ENCODE measurements at regions not wholly inside any gene's neighbourhood (a gene's known extent, or its start where the extent isn't known, plus 50 kb on each side); places are given as distances from the start of the nearest gene placed in this dataset.
"Not testable (repeated sequence)": the region's sequence is repeated elsewhere in the genome, so short reads cannot be mapped to it uniquely, and the experiment has no call there.

DNA sequence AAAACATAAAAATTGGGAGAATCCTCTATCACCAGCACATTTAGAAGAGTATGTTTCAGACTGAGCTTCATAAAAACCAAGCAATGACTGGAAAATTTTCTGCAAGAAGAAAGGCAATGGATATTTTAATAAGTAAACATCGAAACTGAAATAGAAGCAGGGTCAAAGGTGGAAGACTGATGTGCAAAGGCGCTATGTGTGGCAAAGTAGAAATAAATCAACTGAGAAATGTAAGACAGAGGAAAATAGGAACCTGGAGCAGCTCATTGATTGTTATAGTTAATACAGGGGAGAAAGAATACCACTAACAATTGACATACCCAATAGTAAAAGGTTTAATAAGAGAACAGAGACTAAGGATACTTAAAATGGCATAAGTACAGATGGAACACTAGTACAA lies 818.4 kb downstream of the SOCS6 start:
- DNase-seq (ENCODE audit: low read depth): no peak

DNA sequence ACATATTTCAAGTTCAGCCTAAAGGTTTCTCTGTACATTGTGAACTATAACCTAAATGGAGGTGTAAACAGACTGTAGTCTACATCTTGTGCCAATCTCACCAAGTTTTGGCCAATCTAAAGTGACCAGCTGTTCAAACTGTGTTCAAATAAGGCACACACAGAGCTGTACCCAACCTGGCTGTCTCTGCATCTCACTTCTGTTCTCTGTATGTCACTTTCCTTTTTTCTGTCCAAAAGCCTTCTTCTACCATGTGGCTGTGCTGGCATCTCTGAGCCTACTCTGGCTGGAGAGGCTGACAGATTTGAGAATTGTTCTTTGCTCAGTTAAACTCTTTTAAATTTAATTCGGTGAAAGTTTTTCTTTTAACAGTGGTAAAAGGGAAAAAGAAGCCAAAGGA lies 817.9 kb downstream of the SOCS6 start:
- no peak for DNase-seq (ENCODE audit: low read depth)

DNA sequence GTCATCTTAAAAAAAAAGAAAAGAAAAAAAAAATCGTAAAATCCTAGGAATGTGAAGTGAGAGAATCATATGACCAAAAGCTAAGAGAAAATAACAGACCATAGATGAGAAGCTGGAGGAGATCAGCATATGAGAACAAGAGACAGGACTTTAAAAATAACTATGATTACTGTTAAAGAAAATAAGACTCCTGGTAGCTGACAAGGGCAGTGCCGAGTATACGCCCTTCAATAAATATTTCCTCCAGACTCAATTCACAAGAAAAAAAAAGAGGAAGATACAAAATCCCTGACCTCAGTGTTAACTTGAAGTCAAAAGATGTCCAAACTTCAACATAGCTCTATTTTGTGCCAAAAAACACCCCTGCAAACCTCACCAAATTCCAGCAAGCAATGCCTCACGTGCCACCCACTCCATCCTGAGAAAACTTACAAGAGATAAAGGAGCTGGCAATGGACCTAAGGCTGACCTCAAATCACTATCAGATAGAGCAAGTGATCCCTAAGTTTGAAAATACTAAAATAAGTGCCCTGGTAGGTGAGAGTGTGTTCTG lies 817.2 kb downstream of the SOCS6 start:
- no peak for DNase-seq (ENCODE audit: low read depth)

DNA sequence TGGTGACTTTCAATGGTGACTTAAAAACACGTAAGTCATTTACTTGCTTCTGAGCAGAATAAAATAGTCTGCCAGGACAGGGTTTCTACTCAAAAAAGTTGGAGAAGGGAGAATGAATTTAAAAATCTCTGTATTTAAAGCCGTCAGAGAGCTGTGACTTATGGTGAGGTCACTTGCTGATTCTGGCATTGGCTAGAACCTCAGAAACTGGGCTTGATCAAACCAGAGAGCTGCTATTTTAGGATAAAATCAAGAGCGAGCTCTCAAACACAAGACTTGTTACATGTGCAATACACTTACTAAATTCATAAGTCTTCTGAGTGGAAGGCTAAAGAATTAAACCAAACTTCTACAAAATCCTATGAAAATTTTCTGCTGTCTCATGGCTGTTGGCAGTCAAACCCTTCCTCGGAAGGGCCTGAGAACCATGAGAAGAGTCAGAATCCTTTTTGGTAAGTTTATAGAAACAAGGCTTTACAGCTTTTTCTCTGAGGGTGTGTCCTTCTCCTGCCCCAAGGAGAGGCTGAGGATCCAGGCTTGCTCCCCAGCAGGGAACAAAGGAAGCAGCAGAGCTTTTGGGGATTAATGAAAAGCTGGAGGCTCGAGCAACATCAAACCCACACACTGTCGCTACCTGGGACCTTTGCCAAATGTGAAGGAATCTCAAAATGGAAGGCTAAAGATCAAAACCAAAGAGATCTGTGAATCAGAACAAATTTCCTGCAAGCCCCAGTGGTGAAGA lies 816.4 kb downstream of the SOCS6 start:
- no peak for DNase-seq (ENCODE audit: low read depth)

DNA sequence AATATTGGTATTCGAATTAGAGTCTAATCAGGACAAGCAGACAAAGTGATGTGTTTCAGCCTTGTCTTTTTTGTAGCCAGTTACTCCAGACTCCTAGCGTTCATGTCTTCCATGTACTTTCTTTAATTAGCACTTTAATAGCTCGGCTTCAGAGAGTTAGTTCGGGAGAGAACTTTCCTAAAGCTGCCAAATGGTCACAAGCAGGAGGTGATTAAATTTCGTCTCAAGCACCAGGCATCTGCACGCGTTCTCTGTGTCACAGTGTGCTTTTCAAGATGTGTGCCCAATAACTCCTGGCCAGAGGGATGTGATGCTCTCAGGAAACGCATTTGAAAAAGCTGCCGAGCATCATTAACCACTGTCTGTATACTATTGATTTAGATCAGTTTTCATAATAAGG lies 790.8 kb downstream of the SOCS6 start:
- no peak for DNase-seq (ENCODE audit: low read depth)

DNA sequence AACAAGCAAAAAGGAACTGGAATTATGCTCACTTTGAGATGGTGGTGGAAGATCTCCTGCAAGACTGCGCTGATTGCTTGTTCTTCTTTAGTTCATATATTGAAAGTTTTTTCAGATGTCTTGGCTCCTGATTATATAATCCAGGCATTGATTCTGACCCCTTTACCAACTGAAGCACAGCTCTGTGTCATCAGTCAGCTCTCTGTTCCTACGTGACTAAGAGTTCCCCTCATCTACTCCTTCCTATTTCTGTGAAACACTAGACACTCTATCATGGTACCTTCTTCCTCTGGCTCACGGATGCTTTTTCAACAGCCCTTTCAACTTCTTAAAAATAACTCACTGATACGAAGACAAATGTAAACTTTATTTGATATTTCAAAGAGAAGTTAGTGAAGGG lies 788.6 kb downstream of the SOCS6 start:
- no peak for DNase-seq (ENCODE audit: low read depth)

DNA sequence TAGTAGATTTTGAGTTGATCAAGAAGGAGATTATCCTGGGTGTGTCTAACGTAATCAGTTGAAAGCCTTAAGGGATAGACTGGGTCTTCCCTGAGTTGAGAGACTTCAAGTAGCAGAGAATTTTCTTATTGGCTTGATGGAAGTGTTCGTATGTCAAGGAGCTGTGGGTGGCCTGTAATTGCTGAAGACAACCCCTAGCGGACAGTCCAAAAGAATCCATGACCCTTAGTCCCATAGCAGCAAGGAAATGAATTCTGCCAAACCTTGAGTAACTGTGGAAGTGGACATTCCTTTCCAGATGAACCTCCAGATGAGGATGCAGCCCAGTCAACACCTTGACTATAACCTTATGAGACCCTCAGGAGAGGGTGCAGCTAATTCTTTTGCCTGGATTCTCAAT lies 786.3 kb downstream of the SOCS6 start:
- DNase-seq (ENCODE audit: low read depth): no peak

DNA sequence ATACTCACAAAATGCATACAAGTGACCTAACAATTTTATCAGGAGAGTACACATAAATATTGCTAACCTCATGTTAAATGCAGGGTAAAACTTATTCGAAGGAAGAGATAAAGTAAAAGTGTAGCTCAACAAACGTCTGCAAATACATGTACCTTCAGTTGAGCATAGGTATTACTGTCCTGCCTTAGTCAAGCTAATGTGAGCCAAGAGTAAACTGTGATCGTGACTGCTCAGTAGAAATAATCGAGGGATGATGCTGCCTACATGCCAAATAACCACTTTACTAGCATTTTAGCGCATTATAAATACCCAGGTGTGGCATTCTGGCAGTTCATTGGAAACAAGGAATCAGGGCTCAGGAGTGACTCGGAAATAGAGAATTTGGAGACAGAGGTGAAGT lies 779.5 kb downstream of the SOCS6 start:
- DNase-seq (ENCODE audit: low read depth): no peak

DNA sequence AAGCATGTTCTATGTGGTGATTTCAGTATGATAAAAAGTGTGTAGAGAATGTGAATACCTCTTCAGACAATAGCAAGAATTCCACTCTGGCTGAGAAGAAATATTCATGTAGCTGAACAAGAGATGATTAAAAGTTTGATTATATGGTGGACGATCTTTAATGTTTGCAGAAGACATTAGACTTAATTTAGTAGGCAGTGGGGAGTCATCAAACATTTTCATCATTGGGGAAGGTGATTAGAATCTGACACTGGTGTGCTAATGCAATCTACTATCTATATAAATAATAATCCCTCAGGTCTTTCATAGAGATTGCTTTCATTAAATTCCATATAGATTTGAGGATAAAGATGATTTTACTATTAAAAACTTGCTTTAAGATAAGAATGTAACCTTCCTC lies 761.0 kb downstream of the SOCS6 start:
- no peak for DNase-seq (ENCODE audit: low read depth)

DNA sequence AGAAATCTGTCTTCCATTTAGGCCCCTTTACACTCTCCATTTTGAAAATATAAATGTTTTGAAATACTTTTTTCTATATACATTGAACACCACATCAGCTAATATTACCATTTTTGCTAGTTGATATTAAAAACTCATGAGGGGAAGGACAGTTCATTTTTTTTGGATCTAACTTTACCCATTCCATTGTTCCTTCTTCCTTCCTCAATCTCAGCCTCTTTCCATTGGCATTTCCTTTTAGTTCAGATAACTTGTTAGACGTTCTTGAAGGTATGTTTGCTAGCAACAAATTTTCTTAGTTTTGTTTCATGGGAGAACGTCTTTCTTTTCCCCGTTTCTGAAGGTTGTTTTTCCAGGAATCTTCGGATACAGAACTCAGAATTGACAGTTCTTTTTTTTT lies 759.0 kb downstream of the SOCS6 start:
- no peak for DNase-seq (ENCODE audit: low read depth)

DNA sequence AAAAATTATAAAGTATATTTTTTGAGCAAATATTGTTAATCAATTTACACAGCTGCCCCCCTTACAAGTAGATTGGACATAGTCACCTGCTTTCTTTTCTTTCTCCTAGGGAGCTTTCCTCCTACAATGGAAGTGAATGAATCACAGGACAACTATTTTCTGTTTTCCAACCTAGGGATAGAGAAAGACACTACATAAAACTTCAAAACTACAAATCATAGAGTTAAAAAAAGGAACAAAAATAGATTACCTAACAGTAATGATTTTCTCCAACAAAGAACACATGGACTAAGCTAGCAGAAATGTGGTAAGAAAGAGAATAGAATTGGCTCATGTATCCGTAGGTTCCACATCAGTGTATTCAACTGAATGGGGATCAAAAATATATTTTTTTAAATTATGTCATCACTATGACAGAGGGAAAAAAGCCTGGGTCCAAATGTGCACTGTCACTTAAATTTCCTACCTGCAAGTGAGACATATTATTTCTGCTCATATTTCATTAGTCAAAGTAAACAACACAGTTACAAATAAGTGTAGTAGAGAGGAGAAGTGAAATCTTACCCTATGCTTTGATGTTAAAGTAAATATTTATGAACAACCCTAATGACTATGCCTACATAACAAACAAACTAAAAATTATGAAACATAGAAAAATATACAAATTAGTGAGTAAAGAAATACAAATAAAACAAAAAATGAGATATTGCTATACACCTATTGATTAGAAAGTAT lies 756.7 kb downstream of the SOCS6 start:
- DNase-seq (ENCODE audit: low read depth): no peak

DNA sequence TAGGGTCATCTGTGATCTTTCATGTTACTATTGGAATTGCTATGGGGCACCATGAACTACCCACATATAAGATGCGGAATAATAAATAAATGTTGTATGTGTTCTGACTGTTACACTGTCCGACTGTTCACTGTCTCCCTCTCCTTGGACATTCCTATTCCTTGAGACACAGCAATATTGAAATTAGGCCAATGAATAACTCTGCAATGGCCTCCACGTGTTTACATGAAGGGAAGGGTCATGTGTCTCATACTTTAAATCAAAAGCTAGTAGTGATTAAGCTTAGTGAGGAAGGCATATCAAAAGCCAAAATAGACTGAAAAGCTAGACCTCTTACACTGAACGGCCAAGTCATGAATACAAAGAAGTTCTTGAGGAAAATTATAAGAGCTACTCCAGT lies 751.3 kb downstream of the SOCS6 start:
- DNase-seq (ENCODE audit: low read depth): no peak

DNA sequence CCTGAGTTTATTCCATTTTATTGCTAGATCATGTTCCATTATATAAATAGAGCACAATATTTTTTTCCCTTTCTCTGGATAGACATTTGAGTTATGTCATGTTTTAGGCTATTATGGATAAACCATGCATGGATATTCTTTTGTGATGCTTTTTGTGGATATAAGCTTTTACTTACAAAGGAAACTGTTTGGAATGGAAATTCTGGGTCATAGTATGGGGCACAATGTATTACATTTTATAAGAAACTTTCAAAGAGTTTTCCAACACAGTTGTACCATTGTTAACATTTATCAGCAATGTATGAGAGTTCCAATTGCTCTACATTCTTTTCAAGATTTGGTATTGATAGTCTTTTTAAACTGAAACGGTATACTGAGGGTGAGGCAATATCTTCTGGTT lies 749.4 kb downstream of the SOCS6 start:
- DNase-seq (ENCODE audit: low read depth): no peak

DNA sequence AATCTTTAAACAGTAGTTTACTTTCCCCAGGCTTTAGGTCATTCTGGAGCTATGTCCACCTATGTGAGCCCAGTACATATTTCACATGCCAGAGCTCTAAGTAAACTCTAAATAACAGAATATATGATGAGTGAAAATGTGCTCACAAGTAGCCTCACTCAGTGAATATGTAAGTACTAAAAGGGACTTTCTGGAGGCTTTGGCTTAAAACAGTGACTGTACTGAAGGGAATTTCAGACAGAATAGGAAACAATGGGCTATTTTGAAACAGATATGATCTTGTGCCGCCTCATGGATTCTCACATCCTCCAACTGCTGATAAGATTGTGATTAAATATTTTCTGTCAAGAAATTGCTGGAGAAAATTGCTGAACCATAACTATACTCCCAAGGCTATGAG lies 747.9 kb downstream of the SOCS6 start:
- DNase-seq (ENCODE audit: low read depth): no peak

DNA sequence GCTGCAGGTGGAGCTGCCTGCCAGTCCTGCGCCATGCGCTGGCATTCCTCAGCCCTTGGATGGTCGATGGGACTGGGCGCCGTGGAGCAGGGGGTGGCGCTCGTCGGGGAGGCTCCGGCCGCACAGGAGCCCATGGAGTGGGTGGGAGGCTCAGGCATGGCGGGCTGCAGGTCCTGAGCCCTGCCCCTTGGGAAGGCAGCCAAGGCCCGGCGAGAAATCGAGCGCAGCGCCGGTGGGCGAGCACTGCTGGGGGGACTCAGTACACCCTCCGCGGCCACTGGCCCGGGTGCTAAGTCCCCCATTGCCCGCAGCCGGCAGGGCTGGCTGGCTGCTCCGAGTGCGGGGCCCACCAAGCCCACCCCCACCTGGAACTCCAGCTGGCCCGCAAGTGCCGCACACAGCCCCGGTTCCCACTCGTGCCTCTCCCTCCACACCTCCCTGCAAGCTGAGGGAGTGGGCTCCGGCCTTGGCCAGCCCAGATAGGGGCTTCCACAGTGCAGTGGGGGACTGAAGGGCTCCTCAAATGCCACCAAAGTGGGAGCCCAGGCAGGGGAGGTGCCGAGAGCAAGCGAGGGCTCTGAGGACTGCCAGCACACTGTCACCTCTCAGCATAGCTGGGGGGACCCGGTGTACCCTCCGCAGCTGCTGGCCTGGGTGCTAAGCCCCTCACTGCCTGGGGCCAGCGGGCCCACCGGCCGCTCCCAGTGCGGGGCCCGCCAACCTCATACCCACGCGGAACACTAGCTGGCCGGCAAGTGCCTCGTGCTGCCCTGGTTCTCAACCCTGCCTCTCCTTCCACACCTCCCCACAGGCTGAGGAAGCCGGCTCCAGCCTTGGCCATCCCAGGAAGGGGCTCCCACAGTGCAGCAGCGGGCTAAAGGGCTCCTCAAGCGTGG lies 742.7 kb downstream of the SOCS6 start:
- not testable (repeated sequence) for DNase-seq (ENCODE audit: low read depth)

DNA sequence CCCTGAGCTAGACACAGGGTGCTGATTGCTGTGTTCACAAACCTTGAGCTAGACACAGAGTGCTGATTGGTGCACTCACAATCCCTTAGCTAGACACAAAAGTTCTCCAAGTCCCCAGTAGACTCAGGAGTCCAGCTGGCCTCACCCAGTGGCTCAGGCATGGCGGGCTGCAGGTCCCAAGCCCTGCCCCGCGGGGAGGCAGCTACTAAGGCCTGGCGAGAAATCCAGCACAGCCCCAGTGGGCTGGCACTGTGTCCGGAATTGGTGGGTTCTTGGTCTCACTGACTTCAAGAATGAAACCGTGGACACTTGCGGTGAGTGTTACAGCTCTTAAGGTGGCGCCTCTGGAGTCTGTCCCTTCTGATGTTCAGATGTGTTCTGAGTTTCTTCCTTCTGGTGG lies 741.2 kb downstream of the SOCS6 start:
- DNase-seq (ENCODE audit: low read depth): not testable (repeated sequence)

DNA sequence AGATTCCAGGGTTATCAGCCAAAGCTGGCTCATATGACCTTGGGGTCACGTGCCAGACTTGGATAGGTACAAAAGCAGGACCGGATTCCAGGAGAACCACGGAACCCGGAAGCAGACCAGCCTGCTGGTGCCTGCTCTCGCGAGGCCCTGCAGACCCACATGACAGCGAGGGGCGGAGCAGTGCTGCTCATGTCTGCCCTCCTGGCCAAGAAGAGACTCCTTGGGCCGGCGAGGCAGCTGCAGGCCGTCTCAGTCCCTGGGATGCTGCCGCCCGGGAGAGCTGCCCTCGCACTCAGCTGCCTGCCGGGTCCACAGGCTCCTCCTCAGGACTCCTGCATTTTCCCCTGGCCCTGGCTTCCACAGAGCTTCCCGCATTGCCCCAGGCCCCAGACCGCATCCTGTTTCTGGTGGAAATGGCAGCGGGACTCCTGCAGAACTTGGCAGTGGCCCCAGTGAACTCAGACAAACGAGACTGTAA lies 739.5 kb downstream of the SOCS6 start:
- DNase-seq (ENCODE audit: low read depth): no peak

DNA sequence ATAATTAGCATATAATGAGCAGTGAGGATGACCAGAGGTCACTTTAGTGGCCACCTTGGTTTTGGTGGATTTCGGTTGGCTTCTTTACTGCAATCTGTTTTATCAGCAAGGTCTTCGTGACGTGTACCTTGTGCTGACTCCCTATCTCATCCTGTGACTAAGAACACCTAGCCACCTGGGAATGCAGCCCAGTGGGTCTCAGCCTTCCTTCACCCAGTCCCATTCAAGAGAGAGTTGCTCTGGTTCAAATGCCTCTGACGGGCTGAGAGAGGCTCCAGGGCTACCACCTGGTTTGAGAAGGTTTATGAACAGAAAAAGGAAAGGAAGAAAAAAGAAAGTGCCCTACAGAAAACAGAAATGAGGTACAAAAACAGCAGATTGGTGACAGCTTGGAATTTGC lies 738.7 kb downstream of the SOCS6 start:
- DNase-seq (ENCODE audit: low read depth): no peak

DNA sequence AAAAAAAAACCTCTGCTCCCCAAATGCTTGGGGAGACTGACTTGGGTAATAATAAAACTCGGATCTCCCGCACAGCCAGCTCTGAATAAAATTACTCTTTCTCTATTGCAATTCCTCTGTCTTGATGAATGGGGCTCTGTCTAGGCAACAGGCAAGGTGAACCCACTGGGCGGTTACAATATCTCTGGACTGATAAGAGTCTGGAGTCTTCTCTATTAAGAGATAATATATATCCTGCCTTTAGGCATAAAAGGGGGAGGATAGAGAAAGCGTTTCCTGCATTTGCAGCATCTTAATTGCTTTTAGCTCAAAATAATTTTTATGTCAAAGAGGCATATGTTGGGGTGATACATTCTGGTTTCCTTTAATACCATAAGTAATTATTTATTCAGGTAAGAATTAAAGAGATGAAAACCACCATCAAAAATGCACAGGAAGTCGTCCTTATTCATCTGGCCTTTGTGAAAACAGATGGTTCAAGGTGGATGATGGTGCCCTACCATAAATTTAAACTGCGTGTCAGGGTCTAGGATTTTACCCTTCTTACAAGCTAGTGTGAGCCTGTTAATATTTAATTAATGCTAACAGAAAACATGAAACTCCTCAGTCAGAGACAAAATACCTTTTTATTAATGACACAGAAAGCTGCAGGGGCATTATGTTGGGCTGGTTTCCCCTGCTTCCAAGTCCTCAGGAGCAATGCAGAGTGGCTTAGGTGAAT lies 736.8 kb downstream of the SOCS6 start:
- DNase-seq (ENCODE audit: low read depth): no peak

DNA sequence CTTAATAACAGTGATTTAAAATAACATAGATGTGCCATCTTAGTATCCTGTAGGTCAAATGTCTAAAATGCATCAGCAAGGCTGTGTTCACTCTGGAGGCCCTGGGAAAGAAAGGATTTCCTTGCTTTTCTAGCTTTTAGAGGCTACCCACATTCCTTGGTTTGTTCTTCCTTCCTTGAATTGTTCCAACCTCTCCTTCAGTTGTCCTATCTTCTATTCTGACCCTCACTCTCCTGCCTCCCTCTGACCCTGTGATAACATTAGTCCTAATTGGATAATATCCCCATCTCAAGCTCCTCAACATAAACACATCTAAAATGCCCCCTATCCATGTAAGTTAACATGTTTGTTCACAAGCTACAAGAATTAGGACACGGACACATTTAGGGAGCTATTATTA lies 733.5 kb downstream of the SOCS6 start:
- DNase-seq (ENCODE audit: low read depth): no peak

DNA sequence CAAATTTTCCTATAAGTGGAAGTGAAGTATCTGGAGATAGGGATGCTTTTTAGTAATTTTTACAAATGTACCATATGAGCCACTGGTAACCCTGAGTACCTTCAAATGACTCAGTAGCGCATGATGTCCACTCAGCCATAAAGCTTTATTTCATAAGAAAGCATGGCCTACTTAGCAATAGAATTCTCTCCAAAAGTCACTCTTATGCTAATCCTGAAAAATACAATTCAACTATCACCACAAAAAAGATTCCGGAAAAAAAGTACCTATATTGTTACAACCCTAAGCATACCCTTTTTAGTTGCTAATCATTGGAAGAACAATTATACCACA lies 732.2 kb downstream of the SOCS6 start:
- DNase-seq (ENCODE audit: low read depth): no peak

Measured in myocyte (in vitro differentiated cells).